GM12878 (cell line): ENCODE measurements at regions not wholly inside any gene's neighbourhood (a gene's known extent, or its start where the extent isn't known, plus 50 kb on each side); places are given as distances from the start of the nearest gene placed in this dataset.

Experiments
- ATAC-seq: fragments of 200-7000 bp; cut with Tn5 transposase; 3 replicates; pipeline ENCODE4 v1.9.1; 2020; ENCODE audit warnings: mild to moderate bottlenecking, moderate library complexity
- BruUV-seq: library from RNA; stranded (reverse); fragments of 400-500 nt; replicated peaks from 2 replicates; lab custom pipeline; 2021; lab: Mats Ljungman, UMichigan
- CTCF ChIA-PET: fragments of 300-600 bp; sonication (Branson Sonifier 250); formaldehyde crosslinking; extraction: SDS; loops from one replicate; lab custom pipeline; 2021; ENCODE audit warnings: inconsistent platforms; lab: Yijun Ruan, JAX
- POLR2A ChIA-PET: fragments of 350-600 bp; formaldehyde crosslinking; extraction: SDS; loops from one replicate; lab custom pipeline; 2021; ENCODE audit warnings: inconsistent platforms; lab: Charles Lee
- RAD21 ChIA-PET: fragments of 300-600 bp; sonication (Branson Sonifier 250); formaldehyde crosslinking; loops from one replicate; lab custom pipeline; 2023; ENCODE audit warnings: antibody characterized with exemption; ENCODE audit not compliant: unreplicated experiment; lab: Charles Lee
- SMC1A ChIA-PET: fragments of 300-600 bp; sonication (Branson Sonifier 250); formaldehyde crosslinking; loops from one replicate; lab custom pipeline; 2023; ENCODE audit not compliant: unreplicated experiment, uncharacterized antibody; lab: Charles Lee
- DNase-seq: peaks from one replicate; pipeline ENCODE4 v3.0.0-alpha.2; 2011; ENCODE audit warnings: low read depth, low spot score
- FAIRE-seq: peaks from 3 replicates; lab custom pipeline; 2011; peaks lifted over from hg19 to GRCh38; lab: Jason Lieb, UNC
- H2AFZ ChIP-seq: 2 replicates; pipeline ENCODE4 v1.6.0; 2011; ENCODE audit warnings: low read depth, low read length, control low read depth; ENCODE audit not compliant: control insufficient read depth
- H3K27ac ChIP-seq: 2 replicates; pipeline ENCODE4 v1.5.1; 2011; ENCODE audit warnings: control low read depth; ENCODE audit not compliant: control insufficient read depth, insufficient read depth
- H3K27me3 ChIP-seq, 2 experiments: replicated peaks in 1 of 2; 2 replicates each; pipeline versions ENCODE4 v1.6.0 to v1.6.1; 2011; ENCODE audit warnings: low read length in 1 of 2; ENCODE audit not compliant: control insufficient read depth in 2 of 2, insufficient read depth in 2 of 2
- H3K36me3 ChIP-seq, 2 experiments: 2 replicates each; pipeline ENCODE4 v1.5.1; 2011; ENCODE audit warnings: low read length in 1 of 2; ENCODE audit not compliant: control insufficient read depth in 2 of 2, insufficient read depth in 2 of 2
- H3K4me1 ChIP-seq: 2 replicates; pipeline ENCODE4 v1.6.1; 2011; ENCODE audit warnings: mild to moderate bottlenecking, low read length, moderate library complexity, mixed read lengths; ENCODE audit not compliant: control insufficient read depth, insufficient read depth
- H3K4me2 ChIP-seq: 2 replicates; pipeline ENCODE4 v1.6.0; 2011; ENCODE audit warnings: control low read depth; ENCODE audit not compliant: control insufficient read depth, insufficient read depth
- H3K4me3 ChIP-seq: fragments of 200-600 bp; sonication (generic); 2 replicates; pipeline ENCODE4 v1.5.1; 2016
- H3K79me2 ChIP-seq: 2 replicates; pipeline ENCODE4 v1.6.0; 2011; ENCODE audit warnings: low read length; ENCODE audit not compliant: control insufficient read depth, insufficient read depth
- H3K9ac ChIP-seq: 2 replicates; pipeline ENCODE4 v1.8.0; 2011; ENCODE audit warnings: low read length, control low read depth, mixed read lengths; ENCODE audit not compliant: control insufficient read depth, insufficient read depth
- H3K9me3 ChIP-seq: replicated peaks from 3 replicates; pipeline ENCODE4 v1.5.1; 2011; ENCODE audit warnings: mild to moderate bottlenecking, low read length; ENCODE audit not compliant: control insufficient read depth, insufficient read depth
- H4K20me1 ChIP-seq: 2 replicates; pipeline ENCODE4 v1.6.0; 2011; ENCODE audit not compliant: control insufficient read depth, insufficient read depth
- CHD2 ChIP-seq: IDR thresholded peaks from 2 replicates; pipeline ENCODE4 v1.6.1; 2011; ENCODE audit warnings: low read depth, low read length, improper control_type of control experiment, borderline replicate concordance
- GABPA ChIP-seq: IDR thresholded peaks from 2 replicates; pipeline ENCODE4 v1.6.1; 2014; ENCODE audit warnings: antibody characterized with exemption, low read depth, mild to moderate bottlenecking, inconsistent platforms
- HDAC2 ChIP-seq: fragments of 200-600 bp; sonication (generic); IDR thresholded peaks from 2 replicates; pipeline ENCODE4 v1.6.1; 2017
- POLR2AphosphoS2 ChIP-seq: IDR thresholded peaks from 2 replicates; pipeline ENCODE4 v1.6.1; 2011; ENCODE audit warnings: low read depth, mild to moderate bottlenecking, low read length, improper control_type of control experiment, moderate library complexity
- POU2F2 ChIP-seq: IDR thresholded peaks from 3 replicates; pipeline ENCODE4 v1.6.1; 2011; ENCODE audit warnings: low read depth, mild to moderate bottlenecking, low read length, borderline replicate concordance
- YBX1 ChIP-seq: fragments of 450-650 bp; IDR thresholded peaks from 2 replicates; pipeline ENCODE4 v1.6.1; 2016; ENCODE audit warnings: antibody characterized with exemption
- ZNF274 ChIP-seq: IDR thresholded peaks from one replicate; pipeline ENCODE4 v1.8.0; 2011; ENCODE audit not compliant: insufficient read length, insufficient read depth
- WGBS: methylation state at CpG from one replicate; pipeline ENCODE4 v1.1.6; 2016; ENCODE audit warnings: low lambda C conversion rate; ENCODE audit not compliant: insufficient replicate concordance, insufficient coverage; ENCODE audit errors: missing lambda C conversion rate; 5-methylcytosine and 5-hydroxymethylcytosine counted together
- in situ Hi-C: fragments of 300-500 bp; cut with MboI; formaldehyde crosslinking; loops from 9 replicates; pipeline ENCODE4 v1.14.3; 2018; ENCODE audit warnings: mixed read lengths
- intact Hi-C: fragments of 100-400 bp; cut with micrococcal nuclease; formaldehyde crosslinking; loops from one replicate; pipeline ENCODE4 v1.14.2; 2022; ENCODE audit not compliant: unreplicated experiment
- TF ChIP-seq, protein P1 (sequence below): IDR thresholded peaks from 2 replicates; pipeline ENCODE4 v1.6.1; 2011; ENCODE audit warnings: borderline replicate concordance, low read depth, mild to moderate bottlenecking, moderate library complexity, mixed read lengths, low read length; ENCODE audit not compliant: insufficient read depth; ENCODE audit errors: extremely low read length
- TF ChIP-seq, protein P2 (sequence below): fragments of 450-650 bp; IDR thresholded peaks from 2 replicates; pipeline ENCODE4 v1.6.1; 2017; ENCODE audit warnings: mild to moderate bottlenecking, moderate library complexity

DNA sequence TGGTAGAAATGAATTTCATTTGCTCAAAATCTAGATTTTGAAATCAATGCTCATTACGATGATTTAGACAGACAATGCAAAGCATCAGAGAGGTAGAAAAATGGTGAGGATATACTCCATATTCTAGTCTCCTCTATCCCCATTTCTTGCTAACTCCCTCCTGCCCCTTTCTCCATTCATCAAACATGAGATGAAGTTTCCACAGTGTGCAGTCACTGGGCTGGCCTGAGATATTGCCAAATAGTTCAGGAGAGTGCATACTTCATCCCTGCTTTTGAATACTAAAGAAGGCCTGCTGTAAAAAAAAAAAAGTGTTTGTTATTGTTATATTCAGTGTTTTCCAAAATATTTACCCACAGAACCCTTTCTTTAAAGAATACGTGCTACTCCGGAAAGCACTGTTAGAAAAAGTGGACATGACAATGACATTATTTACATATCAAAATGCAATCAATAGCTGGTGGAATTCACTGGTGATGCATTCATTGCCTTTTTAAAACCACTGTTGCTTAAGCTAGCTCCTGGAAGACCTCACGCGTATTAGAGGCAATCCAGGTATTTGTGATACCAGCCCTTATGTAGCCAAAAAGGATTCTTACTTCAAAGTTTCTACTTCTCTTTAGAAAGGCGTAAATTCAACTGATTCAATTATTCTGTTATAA, 247.6 kb upstream of the SOX2 start:
- ChIA-PET POLR2A (no interaction called here), CTCF (interaction anchor here (0.7 kb wide), 1 partner anchor 816 kb away, joined by 4 read pairs; no protein-coding TSS in a partner anchor), RAD21 (no interaction called here), SMC1A (interaction anchor here (0.7 kb wide), 1 partner anchor 62 kb away, joined by 3 read pairs; no protein-coding TSS in a partner anchor)
- Histone ChIP-seq H3K4me1 (no peaks in the 10 kb centered on the region), H3K27ac (no peak overlapping the region), H3K9ac (no peak overlapping the region), H3K4me3 (no peak overlapping the region), H3K36me3 (no peaks in the 10 kb centered on the region), H4K20me1 (no peaks in the 10 kb centered on the region), H2AFZ (no peak overlapping the region), H3K9me3 (no peaks in the 10 kb centered on the region), H3K4me2 (no peak overlapping the region), H3K27me3 (no peaks in the 10 kb centered on the region), H3K79me2 (no peaks in the 10 kb centered on the region)
- 67% methylated on average over 6 of the region's 6 CpGs for WGBS
- in situ Hi-C loops: no loop called here
- BruUV-seq: no TSS peak
- no peak for TF ChIP-seq YBX1
- FAIRE-seq (no peak), ATAC-seq (no peak), DNase-seq (no peak)
- intact Hi-C loops: no loop called here

DNA sequence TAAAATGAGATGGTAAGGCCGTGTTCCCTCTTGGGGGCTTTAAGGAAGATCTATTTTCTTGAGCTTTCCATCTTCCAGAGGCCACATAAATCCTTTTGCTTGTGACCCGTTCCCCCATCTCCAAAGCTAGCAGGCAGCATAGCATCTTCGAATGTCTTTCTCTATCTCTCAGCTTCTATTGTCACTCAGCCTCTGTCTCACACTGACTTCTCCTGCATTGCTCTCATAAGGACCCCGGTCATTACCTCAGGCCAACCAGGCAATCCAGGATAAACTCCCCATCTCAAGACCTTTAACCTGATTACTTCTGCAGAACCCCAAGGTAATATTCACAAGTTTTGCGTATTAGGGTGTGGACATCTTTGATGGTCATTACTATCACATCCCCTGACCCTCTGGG, 250.3 kb upstream of the SOX2 start:
- ChIA-PET RAD21 (no interaction called here), POLR2A (no interaction called here), SMC1A (no interaction called here), CTCF (no interaction called here)
- TF ChIP-seq, protein P1, sequence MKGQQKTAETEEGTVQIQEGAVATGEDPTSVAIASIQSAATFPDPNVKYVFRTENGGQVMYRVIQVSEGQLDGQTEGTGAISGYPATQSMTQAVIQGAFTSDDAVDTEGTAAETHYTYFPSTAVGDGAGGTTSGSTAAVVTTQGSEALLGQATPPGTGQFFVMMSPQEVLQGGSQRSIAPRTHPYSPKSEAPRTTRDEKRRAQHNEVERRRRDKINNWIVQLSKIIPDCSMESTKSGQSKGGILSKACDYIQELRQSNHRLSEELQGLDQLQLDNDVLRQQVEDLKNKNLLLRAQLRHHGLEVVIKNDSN: no peak
- TF ChIP-seq HDAC2: no peak
- TF ChIP-seq ZNF274: no peak
- TF ChIP-seq GABPA: no peak
- TF ChIP-seq POLR2AphosphoS2: no peak
- no peak for TF ChIP-seq POU2F2
- TF ChIP-seq, protein P2, sequence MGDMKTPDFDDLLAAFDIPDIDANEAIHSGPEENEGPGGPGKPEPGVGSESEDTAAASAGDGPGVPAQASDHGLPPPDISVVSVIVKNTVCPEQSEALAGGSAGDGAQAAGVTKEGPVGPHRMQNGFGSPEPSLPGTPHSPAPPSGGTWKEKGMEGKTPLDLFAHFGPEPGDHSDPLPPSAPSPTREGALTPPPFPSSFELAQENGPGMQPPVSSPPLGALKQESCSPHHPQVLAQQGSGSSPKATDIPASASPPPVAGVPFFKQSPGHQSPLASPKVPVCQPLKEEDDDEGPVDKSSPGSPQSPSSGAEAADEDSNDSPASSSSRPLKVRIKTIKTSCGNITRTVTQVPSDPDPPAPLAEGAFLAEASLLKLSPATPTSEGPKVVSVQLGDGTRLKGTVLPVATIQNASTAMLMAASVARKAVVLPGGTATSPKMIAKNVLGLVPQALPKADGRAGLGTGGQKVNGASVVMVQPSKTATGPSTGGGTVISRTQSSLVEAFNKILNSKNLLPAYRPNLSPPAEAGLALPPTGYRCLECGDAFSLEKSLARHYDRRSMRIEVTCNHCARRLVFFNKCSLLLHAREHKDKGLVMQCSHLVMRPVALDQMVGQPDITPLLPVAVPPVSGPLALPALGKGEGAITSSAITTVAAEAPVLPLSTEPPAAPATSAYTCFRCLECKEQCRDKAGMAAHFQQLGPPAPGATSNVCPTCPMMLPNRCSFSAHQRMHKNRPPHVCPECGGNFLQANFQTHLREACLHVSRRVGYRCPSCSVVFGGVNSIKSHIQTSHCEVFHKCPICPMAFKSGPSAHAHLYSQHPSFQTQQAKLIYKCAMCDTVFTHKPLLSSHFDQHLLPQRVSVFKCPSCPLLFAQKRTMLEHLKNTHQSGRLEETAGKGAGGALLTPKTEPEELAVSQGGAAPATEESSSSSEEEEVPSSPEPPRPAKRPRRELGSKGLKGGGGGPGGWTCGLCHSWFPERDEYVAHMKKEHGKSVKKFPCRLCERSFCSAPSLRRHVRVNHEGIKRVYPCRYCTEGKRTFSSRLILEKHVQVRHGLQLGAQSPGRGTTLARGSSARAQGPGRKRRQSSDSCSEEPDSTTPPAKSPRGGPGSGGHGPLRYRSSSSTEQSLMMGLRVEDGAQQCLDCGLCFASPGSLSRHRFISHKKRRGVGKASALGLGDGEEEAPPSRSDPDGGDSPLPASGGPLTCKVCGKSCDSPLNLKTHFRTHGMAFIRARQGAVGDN: no peak
- TF ChIP-seq CHD2: no peak
- Histone ChIP-seq H3K36me3 (no peaks in the 10 kb centered on the region), H3K9me3 (no peaks in the 10 kb centered on the region), H4K20me1 (no peaks in the 10 kb centered on the region), H3K9ac (no peak overlapping the region), H3K4me3 (no peak overlapping the region), H3K27me3 (no peaks in the 10 kb centered on the region), H3K4me1 (no peaks in the 10 kb centered on the region), H2AFZ (no peak overlapping the region), H3K27ac (no peak overlapping the region), H3K79me2 (no peaks in the 10 kb centered on the region), H3K4me2 (no peak overlapping the region)
- in situ Hi-C loops (no loop called here), intact Hi-C loops (no loop called here)
- ATAC-seq: no peak
- DNase-seq: no peak
- no peak for FAIRE-seq
- WGBS: 6% methylated on average over 5 of the region's 5 CpGs
- BruUV-seq: no TSS peak
